GM21447 (cell line): ENCODE measurements at regions not wholly inside any gene's neighbourhood (a gene's known extent, or its start where the extent isn't known, plus 50 kb on each side); places are given as distances from the start of the nearest gene placed in this dataset.

ENCODE experiments used
- ATAC-seq: cut with Tn5 transposase; IDR thresholded peaks from one replicate; pipeline ENCODE4 v1.9.1; 2021; ENCODE audit not compliant: unreplicated experiment

- ATAC-seq, result no peak
Observed at GRCh38 chr6:43876602-43877001, 106.6 kb downstream of the VEGFA start.

- no peak for ATAC-seq
Observed at GRCh38 chr6:43875849-43876572, 106.0 kb downstream of the VEGFA start.

- no peak for ATAC-seq
Observed at GRCh38 chr6:43874814-43875590, 105.0 kb downstream of the VEGFA start.

- ATAC-seq, result no peak
Observed at GRCh38 chr6:43873806-43874714, 104.0 kb downstream of the VEGFA start.

- ATAC-seq, result no peak
Observed at GRCh38 chr6:43871933-43872332, 101.9 kb downstream of the VEGFA start.

- ATAC-seq, result no peak
Observed at GRCh38 chr6:43871284-43871683, 101.3 kb downstream of the VEGFA start.

- ATAC-seq, result no peak
Observed at GRCh38 chr6:43870660-43871061, 100.7 kb downstream of the VEGFA start.

- no peak for ATAC-seq
Observed at GRCh38 chr6:43869792-43870659, 100.0 kb downstream of the VEGFA start.

GRCh38 chr6:43869079-43869710, 99.2 kb downstream of the VEGFA start:
- ATAC-seq, result no peak

GRCh38 chr6:43868467-43868866, 98.5 kb downstream of the VEGFA start:
- ATAC-seq, result no peak

GRCh38 chr6:43867996-43868395, 98.0 kb downstream of the VEGFA start:
- no peak for ATAC-seq

GRCh38 chr6:43867246-43867645, 97.2 kb downstream of the VEGFA start:
- no peak for ATAC-seq

GRCh38 chr6:43865932-43866645, 96.1 kb downstream of the VEGFA start:
- ATAC-seq, result no peak

- no peak for ATAC-seq
Observed at GRCh38 chr6:43865086-43865485, 95.1 kb downstream of the VEGFA start.

GRCh38 chr6:43862925-43863324, 92.9 kb downstream of the VEGFA start:
- ATAC-seq, result no peak

GRCh38 chr6:43861212-43861894, 91.3 kb downstream of the VEGFA start:
- ATAC-seq, result no peak

GRCh38 chr6:43860285-43860684, 90.3 kb downstream of the VEGFA start:
- no peak for ATAC-seq

- ATAC-seq, result no peak
Observed at GRCh38 chr6:43859213-43859612, 89.2 kb downstream of the VEGFA start.
